GM23248 (cell line): ENCODE measurements at regions not wholly inside any gene's neighbourhood (a gene's known extent, or its start where the extent isn't known, plus 50 kb on each side); places are given as distances from the start of the nearest gene placed in this dataset.

Experiments used
- DNase-seq: peaks from one replicate; pipeline ENCODE4 v3.0.0-alpha.2; 2015
- H2AFZ ChIP-seq: fragments of 200-600 bp; sonication (generic); 2 replicates; pipeline ENCODE4 v1.6.1; 2016; ENCODE audit warnings: antibody characterized with exemption
- H3F3A ChIP-seq: fragments of 200-600 bp; sonication (generic); 2 replicates; pipeline ENCODE4 v1.6.1; 2016; ENCODE audit warnings: mild to moderate bottlenecking, antibody characterized with exemption, mixed run types; ENCODE audit not compliant: insufficient read depth
- H3K27ac ChIP-seq: fragments of 200-600 bp; sonication (generic); 2 replicates; pipeline ENCODE4 v1.5.1; 2016; ENCODE audit warnings: mild to moderate bottlenecking
- H3K27me3 ChIP-seq: fragments of 200-600 bp; sonication (generic); replicated peaks from 2 replicates; pipeline ENCODE4 v1.6.1; 2016; ENCODE audit warnings: mild to moderate bottlenecking; ENCODE audit not compliant: insufficient read depth
- H3K36me3 ChIP-seq: fragments of 200-600 bp; sonication (generic); 2 replicates; pipeline ENCODE4 v1.6.1; 2016; ENCODE audit warnings: low read depth, mild to moderate bottlenecking
- H3K4me1 ChIP-seq: fragments of 200-600 bp; sonication (generic); 2 replicates; pipeline ENCODE4 v1.6.1; 2016; ENCODE audit warnings: mild to moderate bottlenecking; ENCODE audit not compliant: insufficient read depth
- H3K4me2 ChIP-seq: fragments of 200-600 bp; sonication (generic); one replicate; pipeline ENCODE4 v1.6.1; 2016; ENCODE audit warnings: mild to moderate bottlenecking; ENCODE audit not compliant: unreplicated experiment
- H3K4me3 ChIP-seq: fragments of 200-600 bp; sonication (generic); 2 replicates; pipeline ENCODE4 v1.5.1; 2016; ENCODE audit warnings: mild to moderate bottlenecking
- H3K79me2 ChIP-seq: fragments of 200-600 bp; sonication (generic); 2 replicates; pipeline ENCODE4 v1.6.1; 2016; ENCODE audit warnings: mild to moderate bottlenecking; ENCODE audit not compliant: insufficient read depth
- H3K9ac ChIP-seq: fragments of 200-600 bp; sonication (generic); 2 replicates; pipeline ENCODE4 v1.6.1; 2016; ENCODE audit warnings: mild to moderate bottlenecking
- H3K9me2 ChIP-seq: fragments of 200-600 bp; sonication (generic); 2 replicates; pipeline ENCODE4 v1.6.1; 2016; ENCODE audit warnings: mixed run types, mild to moderate bottlenecking, moderate library complexity; ENCODE audit not compliant: insufficient read depth
- H3K9me3 ChIP-seq: fragments of 200-600 bp; sonication (generic); one replicate; pipeline ENCODE4 v1.6.1; 2017; ENCODE audit warnings: low read depth
- H4K20me1 ChIP-seq: fragments of 200-600 bp; sonication (generic); 2 replicates; pipeline ENCODE4 v1.6.0; 2016; ENCODE audit not compliant: insufficient read depth
- EZH2 ChIP-seq: fragments of 200-600 bp; sonication (generic); IDR thresholded peaks from 2 replicates; pipeline ENCODE4 v1.6.1; 2018; ENCODE audit warnings: antibody characterized with exemption, mild to moderate bottlenecking; ENCODE audit not compliant: insufficient read depth, poor library complexity, severe bottlenecking
- EZH2phosphoT487 ChIP-seq: fragments of 200-600 bp; sonication (generic); IDR thresholded peaks from 2 replicates; pipeline ENCODE4 v1.6.1; 2018; ENCODE audit warnings: antibody characterized with exemption, moderate library complexity, mild to moderate bottlenecking, low read depth; ENCODE audit not compliant: insufficient read depth
- WGBS, 2 experiments: methylation state at CpG; one replicate each; pipeline ENCODE4 v1.1.6; 2015 to 2017; ENCODE audit warnings: low lambda C conversion rate in 2 of 2, low coverage in 1 of 2; ENCODE audit errors: missing lambda C conversion rate in 2 of 2; 5-methylcytosine and 5-hydroxymethylcytosine counted together
- in situ Hi-C: fragments of 300-500 bp; cut with MboI; formaldehyde crosslinking; loops from 2 replicates; pipeline ENCODE4 v1.15.0; 2020

- no peak overlapping the region for H3K4me2 ChIP-seq
- H3K9me2 ChIP-seq = no peaks in the 10 kb centered on the region
- no peak overlapping the region for H3K9ac ChIP-seq
- H3F3A ChIP-seq = no peaks in the 10 kb centered on the region
- 15 to 18% methylated on average over 5 of the region's 5 CpGs for WGBS, 2 experiments
- H3K27me3 ChIP-seq = no peaks in the 10 kb centered on the region
- no peak for TF ChIP-seq EZH2
- TF ChIP-seq EZH2phosphoT487 = no peak
- no peaks in the 10 kb centered on the region for H3K36me3 ChIP-seq
- H4K20me1 ChIP-seq = no peaks in the 10 kb centered on the region
- H3K27ac ChIP-seq = no peak overlapping the region
- no peak for DNase-seq
- no peaks in the 10 kb centered on the region for H3K79me2 ChIP-seq
- no peaks in the 10 kb centered on the region for H3K9me3 ChIP-seq
- no peak overlapping the region for H3K4me3 ChIP-seq
- in situ Hi-C loops = no loop called here
- H2AFZ ChIP-seq = no peak overlapping the region
- H3K4me1 ChIP-seq = no peaks in the 10 kb centered on the region
Measured at GRCh38 chr10:2431961-2432360, 635.4 kb upstream of the PFKP start.

- Histone ChIP-seq H3K4me3 (no peak overlapping the region), H3K4me2 (no peak overlapping the region), H3K9me2 (no peaks in the 10 kb centered on the region), H3K27ac (no peak overlapping the region), H3K9me3 (no peaks in the 10 kb centered on the region), H2AFZ (no peak overlapping the region), H3K4me1 (no peaks in the 10 kb centered on the region), H3K79me2 (no peaks in the 10 kb centered on the region), H3K36me3 (no peaks in the 10 kb centered on the region), H3K27me3 (no peaks in the 10 kb centered on the region), H4K20me1 (no peaks in the 10 kb centered on the region), H3K9ac (no peak overlapping the region), H3F3A (no peaks in the 10 kb centered on the region)
- TF ChIP-seq EZH2 (no peak), EZH2phosphoT487 (no peak)
- WGBS, 2 experiments = 4 to 8% methylated on average over 2 of the region's 2 CpGs
- in situ Hi-C loops = no loop called here
- no peak for DNase-seq
Measured at GRCh38 chr10:2427412-2427811, 639.9 kb upstream of the PFKP start.

- no peak overlapping the region for H3K4me2 ChIP-seq
- no peaks in the 10 kb centered on the region for H3K79me2 ChIP-seq
- TF ChIP-seq EZH2phosphoT487 (no peak), EZH2 (no peak)
- no peaks in the 10 kb centered on the region for H4K20me1 ChIP-seq
- in situ Hi-C loops = no loop called here
- no peaks in the 10 kb centered on the region for H3K27me3 ChIP-seq
- no peak for DNase-seq
- H3K4me3 ChIP-seq = no peak overlapping the region
- no peaks in the 10 kb centered on the region for H3K9me2 ChIP-seq
- no peaks in the 10 kb centered on the region for H3K4me1 ChIP-seq
- 21 to 23% methylated on average over 3 of the region's 3 CpGs for WGBS, 2 experiments
- H3K9ac ChIP-seq = no peak overlapping the region
- no peak overlapping the region for H2AFZ ChIP-seq
- H3K36me3 ChIP-seq = no peaks in the 10 kb centered on the region
- H3K27ac ChIP-seq = no peak overlapping the region
- no peaks in the 10 kb centered on the region for H3K9me3 ChIP-seq
- no peaks in the 10 kb centered on the region for H3F3A ChIP-seq
Measured at GRCh38 chr10:2425320-2425719, 642.0 kb upstream of the PFKP start.

GRCh38 chr10:2414562-2414961, 652.8 kb upstream of the PFKP start:
- Histone ChIP-seq H3K4me1 (no peaks in the 10 kb centered on the region), H3K4me3 (no peak overlapping the region), H3K9ac (no peak overlapping the region), H3K9me2 (no peaks in the 10 kb centered on the region), H3K4me2 (no peak overlapping the region), H3K36me3 (no peaks in the 10 kb centered on the region), H3K9me3 (peaks cover 3% of the 10 kb centered on the region), H3K27me3 (no peaks in the 10 kb centered on the region), H4K20me1 (no peaks in the 10 kb centered on the region), H2AFZ (no peak overlapping the region), H3F3A (no peaks in the 10 kb centered on the region), H3K27ac (no peak overlapping the region), H3K79me2 (no peaks in the 10 kb centered on the region)
- 27 to 29% methylated on average over 4 of the region's 4 CpGs for WGBS, 2 experiments
- DNase-seq = no peak
- in situ Hi-C loops = no loop called here
- TF ChIP-seq EZH2 (no peak), EZH2phosphoT487 (no peak)

GRCh38 chr10:2414039-2414438, 653.3 kb upstream of the PFKP start:
- no peaks in the 10 kb centered on the region for H3K4me1 ChIP-seq
- H3K79me2 ChIP-seq = no peaks in the 10 kb centered on the region
- in situ Hi-C loops = no loop called here
- no peak overlapping the region for H3K27ac ChIP-seq
- H3K9me2 ChIP-seq = no peaks in the 10 kb centered on the region
- WGBS, 2 experiments = 47 to 50% methylated on average over 8 of the region's 8 CpGs
- TF ChIP-seq EZH2phosphoT487 (no peak), EZH2 (no peak)
- no peak overlapping the region for H3K4me2 ChIP-seq
- DNase-seq = no peak
- no peaks in the 10 kb centered on the region for H4K20me1 ChIP-seq
- no peaks in the 10 kb centered on the region for H3K36me3 ChIP-seq
- no peaks in the 10 kb centered on the region for H3F3A ChIP-seq
- H3K9me3 ChIP-seq = peaks cover 3% of the 10 kb centered on the region
- no peak overlapping the region for H3K4me3 ChIP-seq
- H2AFZ ChIP-seq = no peak overlapping the region
- H3K9ac ChIP-seq = no peak overlapping the region
- H3K27me3 ChIP-seq = no peaks in the 10 kb centered on the region
